Chondrocyte (in vitro differentiated cells): ENCODE measurements at regions not wholly inside any gene's neighbourhood (a gene's known extent, or its start where the extent isn't known, plus 50 kb on each side); places are given as distances from the start of the nearest gene placed in this dataset.

Experiments used
- DNase-seq: peaks from one replicate; pipeline ENCODE4 v3.0.0; 2021; ENCODE audit warnings: mixed read lengths, low spot score
- H3K27ac Mint-ChIP-seq: one replicate; pipeline ENCODE4 v1.8.0; 2021; ENCODE audit warnings: mild to moderate bottlenecking, moderate library complexity, mixed read lengths; ENCODE audit not compliant: unreplicated experiment
- H3K27me3 Mint-ChIP-seq: 2 replicates; pipeline ENCODE4 v1.8.0; 2021; ENCODE audit warnings: low read depth, mixed read lengths
- H3K36me3 Mint-ChIP-seq: 2 replicates; pipeline ENCODE4 v1.8.0; 2021; ENCODE audit warnings: low read depth, mixed read lengths
- H3K4me1 Mint-ChIP-seq: 2 replicates; pipeline ENCODE4 v1.8.0; 2021; ENCODE audit warnings: low read depth, mild to moderate bottlenecking, mixed read lengths
- H3K4me3 Mint-ChIP-seq: one replicate; pipeline ENCODE4 v1.8.0; 2021; ENCODE audit warnings: mild to moderate bottlenecking, moderate library complexity, mixed read lengths; ENCODE audit not compliant: unreplicated experiment
- H3K9me3 Mint-ChIP-seq: 2 replicates; pipeline ENCODE4 v1.8.0; 2021; ENCODE audit warnings: low read depth, mixed read lengths
- CTCF ChIP-seq: fragments of 200-600 bp; sonication (generic); IDR thresholded peaks from 2 replicates; pipeline ENCODE4 v1.5.0; 2021; ENCODE audit warnings: antibody characterized with exemption, mild to moderate bottlenecking, moderate library complexity

- no peak for TF ChIP-seq CTCF
- Mint-ChIP-seq H3K4me1 (peaks cover 2% of the 10 kb centered on the region), H3K27ac (no peak overlapping the region), H3K4me3 (no peak overlapping the region), H3K9me3 (no peaks in the 10 kb centered on the region), H3K36me3 (no peaks in the 10 kb centered on the region), H3K27me3 (no peaks in the 10 kb centered on the region)
- DNase-seq = no peak
These were observed 233.3 kb downstream of the MBD2 start for GRCh38 chr18:53991202-53991601.

GRCh38 chr18:53990485-53990884 lies 234.0 kb downstream of the MBD2 start:
- H3K4me3 Mint-ChIP-seq = no peak overlapping the region
- H3K36me3 Mint-ChIP-seq = no peaks in the 10 kb centered on the region
- no peaks in the 10 kb centered on the region for H3K27me3 Mint-ChIP-seq
- peaks cover 2% of the 10 kb centered on the region for H3K4me1 Mint-ChIP-seq
- H3K27ac Mint-ChIP-seq = no peak overlapping the region
- TF ChIP-seq CTCF = no peak
- H3K9me3 Mint-ChIP-seq = no peaks in the 10 kb centered on the region
- no peak for DNase-seq

- no peaks in the 10 kb centered on the region for H3K4me1 Mint-ChIP-seq
- no peak overlapping the region for H3K27ac Mint-ChIP-seq
- no peaks in the 10 kb centered on the region for H3K27me3 Mint-ChIP-seq
- no peak overlapping the region for H3K4me3 Mint-ChIP-seq
- H3K9me3 Mint-ChIP-seq = peaks cover 15% of the 10 kb centered on the region
- no peak for TF ChIP-seq CTCF
- peaks cover 3% of the 10 kb centered on the region for H3K36me3 Mint-ChIP-seq
- no peak for DNase-seq
These were observed 240.4 kb downstream of the MBD2 start for GRCh38 chr18:53984021-53984420.

- Mint-ChIP-seq H3K9me3 (peaks cover 19% of the 10 kb centered on the region), H3K4me1 (no peaks in the 10 kb centered on the region), H3K36me3 (no peaks in the 10 kb centered on the region), H3K27me3 (no peaks in the 10 kb centered on the region), H3K27ac (no peak overlapping the region), H3K4me3 (no peak overlapping the region)
- DNase-seq = no peak
- TF ChIP-seq CTCF = no peak
These were observed 253.1 kb downstream of the MBD2 start for GRCh38 chr18:53971331-53971730.

GRCh38 chr18:53952700-53953099 lies 271.8 kb downstream of the MBD2 start:
- DNase-seq = no peak
- Mint-ChIP-seq H3K9me3 (no peaks in the 10 kb centered on the region), H3K27me3 (peaks cover 4% of the 10 kb centered on the region), H3K4me1 (no peaks in the 10 kb centered on the region), H3K36me3 (no peaks in the 10 kb centered on the region), H3K4me3 (no peak overlapping the region), H3K27ac (no peak overlapping the region)
- TF ChIP-seq CTCF = no peak
